GM12878 (cell line): ENCODE measurements at regions not wholly inside any gene's neighbourhood (a gene's known extent, or its start where the extent isn't known, plus 50 kb on each side); places are given as distances from the start of the nearest gene placed in this dataset.

ENCODE experiments used
- ATAC-seq: fragments of 200-7000 bp; cut with Tn5 transposase; 3 replicates; pipeline ENCODE4 v1.9.1; 2020; ENCODE audit warnings: mild to moderate bottlenecking, moderate library complexity
- BruUV-seq: library from RNA; stranded (reverse); fragments of 400-500 nt; replicated peaks from 2 replicates; lab custom pipeline; 2021; lab: Mats Ljungman, UMichigan
- CTCF ChIA-PET: fragments of 300-600 bp; sonication (Branson Sonifier 250); formaldehyde crosslinking; extraction: SDS; loops from one replicate; lab custom pipeline; 2021; ENCODE audit warnings: inconsistent platforms; lab: Yijun Ruan, JAX
- POLR2A ChIA-PET: fragments of 350-600 bp; formaldehyde crosslinking; extraction: SDS; loops from one replicate; lab custom pipeline; 2021; ENCODE audit warnings: inconsistent platforms; lab: Charles Lee
- RAD21 ChIA-PET: fragments of 300-600 bp; sonication (Branson Sonifier 250); formaldehyde crosslinking; loops from one replicate; lab custom pipeline; 2023; ENCODE audit warnings: antibody characterized with exemption; ENCODE audit not compliant: unreplicated experiment; lab: Charles Lee
- SMC1A ChIA-PET: fragments of 300-600 bp; sonication (Branson Sonifier 250); formaldehyde crosslinking; loops from one replicate; lab custom pipeline; 2023; ENCODE audit not compliant: unreplicated experiment, uncharacterized antibody; lab: Charles Lee
- DNase-seq: peaks from one replicate; pipeline ENCODE4 v3.0.0-alpha.2; 2011; ENCODE audit warnings: low read depth, low spot score
- FAIRE-seq: peaks from 3 replicates; lab custom pipeline; 2011; peaks lifted over from hg19 to GRCh38; lab: Jason Lieb, UNC
- H2AFZ ChIP-seq: 2 replicates; pipeline ENCODE4 v1.6.0; 2011; ENCODE audit warnings: low read depth, low read length, control low read depth; ENCODE audit not compliant: control insufficient read depth
- H3K27ac ChIP-seq: 2 replicates; pipeline ENCODE4 v1.5.1; 2011; ENCODE audit warnings: control low read depth; ENCODE audit not compliant: control insufficient read depth, insufficient read depth
- H3K27me3 ChIP-seq, 2 experiments: replicated peaks in 1 of 2; 2 replicates each; pipeline versions ENCODE4 v1.6.0 to v1.6.1; 2011; ENCODE audit warnings: low read length in 1 of 2; ENCODE audit not compliant: control insufficient read depth in 2 of 2, insufficient read depth in 2 of 2
- H3K36me3 ChIP-seq, 2 experiments: 2 replicates each; pipeline ENCODE4 v1.5.1; 2011; ENCODE audit warnings: low read length in 1 of 2; ENCODE audit not compliant: control insufficient read depth in 2 of 2, insufficient read depth in 2 of 2
- H3K4me1 ChIP-seq: 2 replicates; pipeline ENCODE4 v1.6.1; 2011; ENCODE audit warnings: mild to moderate bottlenecking, low read length, moderate library complexity, mixed read lengths; ENCODE audit not compliant: control insufficient read depth, insufficient read depth
- H3K4me2 ChIP-seq: 2 replicates; pipeline ENCODE4 v1.6.0; 2011; ENCODE audit warnings: control low read depth; ENCODE audit not compliant: control insufficient read depth, insufficient read depth
- H3K4me3 ChIP-seq: fragments of 200-600 bp; sonication (generic); 2 replicates; pipeline ENCODE4 v1.5.1; 2016
- H3K79me2 ChIP-seq: 2 replicates; pipeline ENCODE4 v1.6.0; 2011; ENCODE audit warnings: low read length; ENCODE audit not compliant: control insufficient read depth, insufficient read depth
- H3K9ac ChIP-seq: 2 replicates; pipeline ENCODE4 v1.8.0; 2011; ENCODE audit warnings: low read length, control low read depth, mixed read lengths; ENCODE audit not compliant: control insufficient read depth, insufficient read depth
- H3K9me3 ChIP-seq: replicated peaks from 3 replicates; pipeline ENCODE4 v1.5.1; 2011; ENCODE audit warnings: mild to moderate bottlenecking, low read length; ENCODE audit not compliant: control insufficient read depth, insufficient read depth
- H4K20me1 ChIP-seq: 2 replicates; pipeline ENCODE4 v1.6.0; 2011; ENCODE audit not compliant: control insufficient read depth, insufficient read depth
- JUNB ChIP-seq: IDR thresholded peaks from 2 replicates; pipeline ENCODE4 v1.6.1; 2016; ENCODE audit warnings: antibody characterized with exemption, mild to moderate bottlenecking
- NRF1 ChIP-seq: conservative IDR thresholded peaks from 2 replicates; pipeline ENCODE4 v1.6.1; 2011; ENCODE audit warnings: mild to moderate bottlenecking, low read depth, low read length, improper control_type of control experiment
- PML ChIP-seq: IDR thresholded peaks from 2 replicates; pipeline ENCODE4 v1.6.1; 2012; ENCODE audit warnings: low read length, inconsistent platforms
- RUNX3 ChIP-seq: IDR thresholded peaks from 2 replicates; pipeline ENCODE4 v1.6.1; 2012; ENCODE audit warnings: low read length, inconsistent platforms
- SMAD5 ChIP-seq: IDR thresholded peaks from 2 replicates; pipeline ENCODE4 v1.6.1; 2016; ENCODE audit warnings: antibody characterized with exemption, low read depth
- ZNF207 ChIP-seq: fragments of 450-650 bp; IDR thresholded peaks from 2 replicates; pipeline ENCODE4 v1.6.1; 2014; ENCODE audit warnings: antibody characterized with exemption, mild to moderate bottlenecking, borderline replicate concordance
- ZNF24 ChIP-seq: fragments of 450-650 bp; IDR thresholded peaks from 2 replicates; pipeline ENCODE4 v1.6.1; 2017; ENCODE audit warnings: antibody characterized with exemption, mild to moderate bottlenecking
- ZNF384 ChIP-seq: IDR thresholded peaks from 2 replicates; pipeline ENCODE4 v1.6.1; 2012; ENCODE audit warnings: low read depth, mild to moderate bottlenecking, low read length, improper control_type of control experiment, borderline replicate concordance
- WGBS: methylation state at CpG from one replicate; pipeline ENCODE4 v1.1.6; 2016; ENCODE audit warnings: low lambda C conversion rate; ENCODE audit not compliant: insufficient replicate concordance, insufficient coverage; ENCODE audit errors: missing lambda C conversion rate; 5-methylcytosine and 5-hydroxymethylcytosine counted together
- in situ Hi-C: fragments of 300-500 bp; cut with MboI; formaldehyde crosslinking; loops from 9 replicates; pipeline ENCODE4 v1.14.3; 2018; ENCODE audit warnings: mixed read lengths
- intact Hi-C: fragments of 100-400 bp; cut with micrococcal nuclease; formaldehyde crosslinking; loops from one replicate; pipeline ENCODE4 v1.14.2; 2022; ENCODE audit not compliant: unreplicated experiment
- TF ChIP-seq, protein P1 (sequence below): fragments of 450-650 bp; IDR thresholded peaks from 2 replicates; pipeline ENCODE4 v1.6.1; 2016; ENCODE audit warnings: mild to moderate bottlenecking, moderate library complexity, borderline replicate concordance
- TF ChIP-seq, protein P2 (sequence below): fragments of 450-650 bp; IDR thresholded peaks from 2 replicates; pipeline ENCODE4 v1.6.1; 2017; ENCODE audit warnings: low read depth, mild to moderate bottlenecking, moderate library complexity

DNA sequence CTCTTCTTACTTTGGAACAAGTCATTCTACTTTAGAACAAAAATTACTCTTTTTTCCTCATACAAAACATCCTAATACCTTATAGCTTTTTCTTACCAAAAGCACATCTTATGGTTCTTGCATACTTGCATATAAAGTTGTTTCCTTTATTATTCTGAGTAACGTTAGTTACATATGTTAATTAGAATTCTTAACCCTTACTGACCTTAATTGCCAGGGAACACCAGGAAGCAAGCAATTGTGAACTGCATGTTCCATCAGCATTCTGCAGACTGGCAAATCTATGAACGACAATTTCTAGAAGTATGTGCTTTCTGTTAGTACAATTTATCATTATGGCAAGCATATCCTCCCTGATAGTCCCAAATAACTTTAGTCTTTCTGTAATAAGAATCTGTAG is 831.0 kb downstream of the C6orf118 start (continued):
- TF ChIP-seq, protein P1, sequence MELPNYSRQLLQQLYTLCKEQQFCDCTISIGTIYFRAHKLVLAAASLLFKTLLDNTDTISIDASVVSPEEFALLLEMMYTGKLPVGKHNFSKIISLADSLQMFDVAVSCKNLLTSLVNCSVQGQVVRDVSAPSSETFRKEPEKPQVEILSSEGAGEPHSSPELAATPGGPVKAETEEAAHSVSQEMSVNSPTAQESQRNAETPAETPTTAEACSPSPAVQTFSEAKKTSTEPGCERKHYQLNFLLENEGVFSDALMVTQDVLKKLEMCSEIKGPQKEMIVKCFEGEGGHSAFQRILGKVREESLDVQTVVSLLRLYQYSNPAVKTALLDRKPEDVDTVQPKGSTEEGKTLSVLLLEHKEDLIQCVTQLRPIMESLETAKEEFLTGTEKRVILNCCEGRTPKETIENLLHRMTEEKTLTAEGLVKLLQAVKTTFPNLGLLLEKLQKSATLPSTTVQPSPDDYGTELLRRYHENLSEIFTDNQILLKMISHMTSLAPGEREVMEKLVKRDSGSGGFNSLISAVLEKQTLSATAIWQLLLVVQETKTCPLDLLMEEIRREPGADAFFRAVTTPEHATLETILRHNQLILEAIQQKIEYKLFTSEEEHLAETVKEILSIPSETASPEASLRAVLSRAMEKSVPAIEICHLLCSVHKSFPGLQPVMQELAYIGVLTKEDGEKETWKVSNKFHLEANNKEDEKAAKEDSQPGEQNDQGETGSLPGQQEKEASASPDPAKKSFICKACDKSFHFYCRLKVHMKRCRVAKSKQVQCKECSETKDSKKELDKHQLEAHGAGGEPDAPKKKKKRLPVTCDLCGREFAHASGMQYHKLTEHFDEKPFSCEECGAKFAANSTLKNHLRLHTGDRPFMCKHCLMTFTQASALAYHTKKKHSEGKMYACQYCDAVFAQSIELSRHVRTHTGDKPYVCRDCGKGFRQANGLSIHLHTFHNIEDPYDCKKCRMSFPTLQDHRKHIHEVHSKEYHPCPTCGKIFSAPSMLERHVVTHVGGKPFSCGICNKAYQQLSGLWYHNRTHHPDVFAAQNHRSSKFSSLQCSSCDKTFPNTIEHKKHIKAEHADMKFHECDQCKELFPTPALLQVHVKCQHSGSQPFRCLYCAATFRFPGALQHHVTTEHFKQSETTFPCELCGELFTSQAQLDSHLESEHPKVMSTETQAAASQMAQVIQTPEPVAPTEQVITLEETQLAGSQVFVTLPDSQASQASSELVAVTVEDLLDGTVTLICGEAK, result no peak
- TF ChIP-seq, protein P2, sequence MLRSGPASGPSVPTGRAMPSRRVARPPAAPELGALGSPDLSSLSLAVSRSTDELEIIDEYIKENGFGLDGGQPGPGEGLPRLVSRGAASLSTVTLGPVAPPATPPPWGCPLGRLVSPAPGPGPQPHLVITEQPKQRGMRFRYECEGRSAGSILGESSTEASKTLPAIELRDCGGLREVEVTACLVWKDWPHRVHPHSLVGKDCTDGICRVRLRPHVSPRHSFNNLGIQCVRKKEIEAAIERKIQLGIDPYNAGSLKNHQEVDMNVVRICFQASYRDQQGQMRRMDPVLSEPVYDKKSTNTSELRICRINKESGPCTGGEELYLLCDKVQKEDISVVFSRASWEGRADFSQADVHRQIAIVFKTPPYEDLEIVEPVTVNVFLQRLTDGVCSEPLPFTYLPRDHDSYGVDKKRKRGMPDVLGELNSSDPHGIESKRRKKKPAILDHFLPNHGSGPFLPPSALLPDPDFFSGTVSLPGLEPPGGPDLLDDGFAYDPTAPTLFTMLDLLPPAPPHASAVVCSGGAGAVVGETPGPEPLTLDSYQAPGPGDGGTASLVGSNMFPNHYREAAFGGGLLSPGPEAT, result no peak
- no peak for TF ChIP-seq ZNF207

DNA sequence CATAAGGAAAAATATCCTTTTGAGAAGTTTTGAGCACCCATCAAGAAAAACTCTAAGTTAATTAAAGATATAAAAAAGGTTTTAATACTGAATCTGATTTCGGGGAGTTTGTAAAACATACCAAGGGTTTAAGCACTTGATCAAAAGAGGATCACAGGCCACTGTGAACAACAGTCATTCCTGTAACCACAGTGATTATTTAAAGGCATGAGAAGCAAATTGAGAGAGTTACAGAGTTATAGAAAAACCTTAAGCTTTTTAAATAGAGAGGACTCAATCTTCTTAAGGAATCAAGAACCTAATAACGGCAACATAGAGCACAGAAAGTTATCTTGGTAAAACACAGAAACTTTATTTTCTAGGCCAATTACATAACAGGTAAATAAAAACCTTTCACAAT is 831.6 kb downstream of the C6orf118 start:
- ChIA-PET SMC1A (interaction anchor here (1.9 kb wide), 1 partner anchor 25 kb away, joined by 5 read pairs; no protein-coding TSS in a partner anchor), RAD21 (no interaction called here), POLR2A (no interaction called here), CTCF (no interaction called here)
- H3K27me3 ChIP-seq, result no peaks in the 10 kb centered on the region
- H3K9me3 ChIP-seq, result no peaks in the 10 kb centered on the region
- BruUV-seq, result no TSS peak
- H3K4me3 ChIP-seq, result no peak overlapping the region
- TF ChIP-seq SMAD5 (no peak), NRF1 (no peak), RUNX3 (peak; percentile 51), PML (no peak), ZNF384 (no peak), ZNF24 (no peak), JUNB (peak; percentile 55)
- FAIRE-seq (no peak), DNase-seq (no peak), ATAC-seq (peak; percentile 63; the same call in 2 of the 3 replicates)
- intact Hi-C loops, result loop anchor here (2.0 kb wide), 1 partner anchor 29 kb away; no protein-coding TSS in a partner anchor
- WGBS, result 10% methylated on average over 2 of the region's 2 CpGs
- in situ Hi-C loops, result no loop called here
- no peak overlapping the region for H3K4me2 ChIP-seq
- no peaks in the 10 kb centered on the region for H3K4me1 ChIP-seq
- no peak overlapping the region for H3K27ac ChIP-seq
- no peaks in the 10 kb centered on the region for H4K20me1 ChIP-seq
- no peaks in the 10 kb centered on the region for H3K36me3 ChIP-seq
- H3K79me2 ChIP-seq, result no peaks in the 10 kb centered on the region
- H3K9ac ChIP-seq, result no peak overlapping the region
- H2AFZ ChIP-seq, result no peak overlapping the region
